Osteoblast (primary cell): ENCODE measurements at regions not wholly inside any gene's neighbourhood (a gene's known extent, or its start where the extent isn't known, plus 50 kb on each side); places are given as distances from the start of the nearest gene placed in this dataset.

Experiments used
- DNase-seq: peaks from one replicate; pipeline ENCODE4 v3.0.0; 2011; ENCODE audit warnings: low spot score, mixed read lengths; ENCODE audit not compliant: insufficient read length; ENCODE audit errors: missing footprints
- H2AFZ ChIP-seq: 2 replicates; pipeline ENCODE4 v1.6.0; 2011; ENCODE audit warnings: mild to moderate bottlenecking, low read length
- H3K27ac ChIP-seq: 2 replicates; pipeline ENCODE4 v1.5.1; 2011; ENCODE audit warnings: mild to moderate bottlenecking, low read depth, low read length, moderate library complexity
- H3K27me3 ChIP-seq: 2 replicates; pipeline ENCODE4 v1.6.0; 2012; ENCODE audit warnings: mild to moderate bottlenecking, control low read depth, inconsistent platforms, low read length, moderate library complexity; ENCODE audit not compliant: insufficient read depth
- H3K36me3 ChIP-seq: 2 replicates; pipeline ENCODE4 v1.5.1; 2011; ENCODE audit warnings: mild to moderate bottlenecking, low read length, control low read depth, moderate library complexity; ENCODE audit not compliant: insufficient read depth
- H3K4me1 ChIP-seq: 2 replicates; pipeline ENCODE4 v1.5.1; 2011; ENCODE audit warnings: mild to moderate bottlenecking, low read length, control low read depth, moderate library complexity; ENCODE audit not compliant: insufficient read depth
- H3K4me2 ChIP-seq: 2 replicates; pipeline ENCODE4 v1.6.0; 2011; ENCODE audit warnings: mild to moderate bottlenecking, low read length; ENCODE audit not compliant: insufficient read depth
- H3K4me3 ChIP-seq: fragments of 200-600 bp; sonication (generic); 3 replicates; pipeline ENCODE4 v1.5.1; 2012; ENCODE audit warnings: mild to moderate bottlenecking, low read length, inconsistent platforms; ENCODE audit not compliant: insufficient read depth
- H3K79me2 ChIP-seq: 2 replicates; pipeline ENCODE4 v1.6.0; 2012; ENCODE audit warnings: mild to moderate bottlenecking, low read length, control low read depth, inconsistent platforms; ENCODE audit not compliant: insufficient read depth
- H3K9me3 ChIP-seq: 2 replicates; pipeline ENCODE4 v1.5.1; 2011; ENCODE audit warnings: low read depth, low read length, control low read depth
- H4K20me1 ChIP-seq: 2 replicates; pipeline ENCODE4 v1.6.0; 2012; ENCODE audit warnings: mild to moderate bottlenecking, low read length, control low read depth; ENCODE audit not compliant: insufficient read depth
- TF ChIP-seq, protein P1 (sequence below): IDR thresholded peaks from 2 replicates; pipeline ENCODE4 v1.5.1; 2011; ENCODE audit warnings: mild to moderate bottlenecking, low read depth, low read length, moderate library complexity; ENCODE audit errors: extremely low read depth

DNA sequence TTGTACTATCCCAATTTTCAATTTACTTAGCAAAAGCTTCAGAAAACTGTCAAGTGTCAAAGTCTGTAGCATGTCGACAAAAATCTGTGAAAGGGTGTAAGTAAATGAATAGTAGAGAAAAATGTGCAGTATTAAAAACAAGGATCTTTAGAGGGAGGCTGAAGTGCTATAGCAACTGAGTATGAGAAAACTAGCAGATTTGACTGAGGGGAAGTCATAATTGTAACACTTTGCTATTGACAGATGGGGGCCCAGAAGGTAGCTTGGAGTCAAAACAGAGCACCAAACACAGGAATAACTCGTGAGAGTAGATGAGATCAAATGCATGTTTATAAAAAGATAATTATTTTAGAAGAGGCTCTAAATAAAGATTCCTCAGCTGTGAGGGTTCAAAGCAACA is 657.7 kb downstream of the TMEM182 start:
- Histone ChIP-seq H3K4me1 (no peaks in the 10 kb centered on the region), H2AFZ (no peak overlapping the region), H3K9me3 (no peaks in the 10 kb centered on the region), H3K36me3 (no peaks in the 10 kb centered on the region), H3K79me2 (no peaks in the 10 kb centered on the region), H3K27me3 (no peaks in the 10 kb centered on the region), H3K4me2 (no peak overlapping the region), H4K20me1 (no peaks in the 10 kb centered on the region), H3K4me3 (no peak overlapping the region), H3K27ac (no peak overlapping the region)
- DNase-seq = no peak
- TF ChIP-seq, protein P1, sequence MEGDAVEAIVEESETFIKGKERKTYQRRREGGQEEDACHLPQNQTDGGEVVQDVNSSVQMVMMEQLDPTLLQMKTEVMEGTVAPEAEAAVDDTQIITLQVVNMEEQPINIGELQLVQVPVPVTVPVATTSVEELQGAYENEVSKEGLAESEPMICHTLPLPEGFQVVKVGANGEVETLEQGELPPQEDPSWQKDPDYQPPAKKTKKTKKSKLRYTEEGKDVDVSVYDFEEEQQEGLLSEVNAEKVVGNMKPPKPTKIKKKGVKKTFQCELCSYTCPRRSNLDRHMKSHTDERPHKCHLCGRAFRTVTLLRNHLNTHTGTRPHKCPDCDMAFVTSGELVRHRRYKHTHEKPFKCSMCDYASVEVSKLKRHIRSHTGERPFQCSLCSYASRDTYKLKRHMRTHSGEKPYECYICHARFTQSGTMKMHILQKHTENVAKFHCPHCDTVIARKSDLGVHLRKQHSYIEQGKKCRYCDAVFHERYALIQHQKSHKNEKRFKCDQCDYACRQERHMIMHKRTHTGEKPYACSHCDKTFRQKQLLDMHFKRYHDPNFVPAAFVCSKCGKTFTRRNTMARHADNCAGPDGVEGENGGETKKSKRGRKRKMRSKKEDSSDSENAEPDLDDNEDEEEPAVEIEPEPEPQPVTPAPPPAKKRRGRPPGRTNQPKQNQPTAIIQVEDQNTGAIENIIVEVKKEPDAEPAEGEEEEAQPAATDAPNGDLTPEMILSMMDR = no peak

DNA sequence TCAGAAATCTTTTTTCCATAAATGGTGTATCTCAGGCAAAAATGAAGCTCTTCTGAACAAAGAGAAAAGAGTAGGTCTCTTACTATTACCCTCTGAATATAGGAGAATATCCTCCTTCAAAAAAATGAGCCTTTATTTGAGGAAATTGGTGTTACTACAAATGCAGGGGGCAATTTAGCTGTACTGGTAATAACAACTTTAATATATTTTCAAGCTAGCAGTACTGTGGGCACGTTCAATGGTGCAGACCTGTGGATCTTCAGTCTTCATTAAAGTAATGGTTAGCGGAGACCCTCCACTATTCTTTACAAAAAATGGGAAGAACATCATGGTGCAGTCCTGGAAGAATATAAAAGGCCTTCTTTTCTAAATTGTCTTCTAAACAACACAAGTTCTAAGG is 661.3 kb downstream of the TMEM182 start:
- H3K27ac ChIP-seq = no peak overlapping the region
- H3K9me3 ChIP-seq = no peaks in the 10 kb centered on the region
- no peak overlapping the region for H3K4me2 ChIP-seq
- no peak for DNase-seq
- H3K4me3 ChIP-seq = no peak overlapping the region
- no peaks in the 10 kb centered on the region for H3K4me1 ChIP-seq
- H4K20me1 ChIP-seq = no peaks in the 10 kb centered on the region
- H3K79me2 ChIP-seq = no peaks in the 10 kb centered on the region
- H3K36me3 ChIP-seq = no peaks in the 10 kb centered on the region
- TF ChIP-seq, protein P1 = no peak
- H3K27me3 ChIP-seq = no peaks in the 10 kb centered on the region
- no peak overlapping the region for H2AFZ ChIP-seq

DNA sequence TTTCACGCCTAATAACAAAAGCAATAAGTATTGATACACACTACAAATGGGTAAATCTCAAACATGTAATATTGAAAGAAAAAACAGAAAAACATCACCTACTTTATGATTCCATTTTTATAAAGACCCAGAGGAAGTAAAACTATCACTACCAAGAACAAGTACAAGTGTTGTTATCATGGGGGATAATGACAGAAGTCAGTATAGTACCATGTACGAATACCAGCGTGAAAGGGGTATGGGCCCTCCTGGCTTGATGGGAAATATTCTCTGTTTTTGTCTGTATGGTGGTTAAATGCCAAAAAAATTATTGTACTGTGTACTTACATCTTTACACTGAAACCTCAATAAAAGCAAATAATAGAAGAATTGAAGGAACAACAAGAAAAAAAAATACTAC is 665.7 kb downstream of the TMEM182 start:
- H3K4me2 ChIP-seq = no peak overlapping the region
- TF ChIP-seq, protein P1 = no peak
- DNase-seq = no peak
- no peaks in the 10 kb centered on the region for H3K36me3 ChIP-seq
- H2AFZ ChIP-seq = no peak overlapping the region
- H4K20me1 ChIP-seq = no peaks in the 10 kb centered on the region
- no peaks in the 10 kb centered on the region for H3K9me3 ChIP-seq
- no peaks in the 10 kb centered on the region for H3K79me2 ChIP-seq
- H3K27ac ChIP-seq = no peak overlapping the region
- no peak overlapping the region for H3K4me3 ChIP-seq
- H3K4me1 ChIP-seq = no peaks in the 10 kb centered on the region
- no peaks in the 10 kb centered on the region for H3K27me3 ChIP-seq

DNA sequence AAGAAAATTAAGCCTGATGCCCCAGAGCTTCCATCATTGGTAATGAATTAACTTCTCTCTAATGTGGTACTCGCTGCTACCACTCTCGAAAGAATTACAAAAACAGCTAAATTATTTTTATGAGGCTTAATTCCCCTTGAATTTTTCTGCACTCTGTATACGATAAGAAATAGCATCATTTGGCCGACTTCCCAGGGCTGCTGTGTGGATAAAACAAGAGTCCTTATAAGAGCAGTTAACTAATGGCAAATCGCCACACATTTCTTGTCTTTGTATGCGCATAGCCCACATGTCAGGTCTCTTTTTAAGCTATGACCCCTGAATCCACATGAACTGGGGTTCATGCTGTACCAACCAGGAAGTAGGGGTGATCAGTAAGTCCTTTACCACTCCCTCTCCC is 668.4 kb downstream of the TMEM182 start:
- Histone ChIP-seq H3K4me3 (no peak overlapping the region), H3K4me2 (no peak overlapping the region), H3K36me3 (no peaks in the 10 kb centered on the region), H3K27me3 (no peaks in the 10 kb centered on the region), H3K27ac (no peak overlapping the region), H3K9me3 (peaks cover 5% of the 10 kb centered on the region), H2AFZ (no peak overlapping the region), H3K4me1 (no peaks in the 10 kb centered on the region), H4K20me1 (no peaks in the 10 kb centered on the region), H3K79me2 (no peaks in the 10 kb centered on the region)
- TF ChIP-seq, protein P1 = no peak
- DNase-seq = no peak
